SH-SY5Y (cell line): ENCODE measurements at regions not wholly inside any gene's neighbourhood (a gene's known extent, or its start where the extent isn't known, plus 50 kb on each side); places are given as distances from the start of the nearest gene placed in this dataset.

Source experiments
- GATA2 ChIP-seq: IDR thresholded peaks from 2 replicates; pipeline ENCODE4 v1.6.1; 2011; ENCODE audit warnings: mild to moderate bottlenecking, low read depth, low read length
- GATA3 ChIP-seq: IDR thresholded peaks from 2 replicates; pipeline ENCODE4 v1.6.1; 2011; ENCODE audit warnings: low read depth, mild to moderate bottlenecking, low read length, moderate library complexity

DNA sequence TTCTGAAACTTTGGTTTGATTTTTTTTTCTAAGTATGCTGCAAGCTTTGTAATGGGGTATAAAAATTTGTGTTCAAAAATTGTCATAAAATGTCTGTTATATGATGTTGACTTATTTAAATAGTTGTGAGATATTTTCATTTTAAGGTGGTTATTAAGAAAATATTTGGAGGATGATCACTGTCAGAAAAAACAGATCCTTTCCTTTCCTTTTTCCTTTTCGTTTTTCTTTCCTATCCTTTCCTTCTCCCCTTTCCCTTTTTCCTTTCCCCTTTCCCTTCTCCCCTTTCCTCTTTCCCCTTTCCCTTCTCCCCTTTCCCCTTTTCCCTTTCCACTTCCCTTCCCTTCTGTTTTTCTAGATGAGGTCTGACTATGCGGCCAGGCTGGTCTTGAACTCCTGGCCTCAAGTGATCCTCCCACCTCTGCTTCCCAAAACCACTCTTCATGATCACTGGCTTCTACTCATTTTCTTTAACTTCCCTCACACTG is 640.5 kb downstream of the PLCL1 start:
- TF ChIP-seq GATA2, result no peak
- TF ChIP-seq GATA3, result no peak

DNA sequence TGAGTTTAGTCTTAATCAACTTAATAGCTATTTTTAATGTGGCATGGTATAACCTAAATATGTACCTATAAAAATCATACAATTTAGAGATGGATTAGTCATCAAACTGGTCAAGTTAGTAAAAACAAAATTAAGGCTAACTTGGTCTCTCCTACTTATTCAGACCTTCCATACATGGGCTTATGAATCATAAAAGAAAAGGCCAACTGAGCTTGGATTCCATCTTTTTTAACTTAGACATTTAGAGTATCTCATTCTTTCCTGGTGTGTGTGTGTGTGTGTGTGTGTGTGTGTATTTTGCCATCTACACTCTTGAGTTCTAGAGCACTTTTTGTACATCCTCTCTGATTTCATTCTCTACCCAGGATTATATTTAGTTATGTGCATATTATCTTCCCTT is 637.5 kb downstream of the PLCL1 start:
- TF ChIP-seq GATA2 (no peak), GATA3 (no peak)

DNA sequence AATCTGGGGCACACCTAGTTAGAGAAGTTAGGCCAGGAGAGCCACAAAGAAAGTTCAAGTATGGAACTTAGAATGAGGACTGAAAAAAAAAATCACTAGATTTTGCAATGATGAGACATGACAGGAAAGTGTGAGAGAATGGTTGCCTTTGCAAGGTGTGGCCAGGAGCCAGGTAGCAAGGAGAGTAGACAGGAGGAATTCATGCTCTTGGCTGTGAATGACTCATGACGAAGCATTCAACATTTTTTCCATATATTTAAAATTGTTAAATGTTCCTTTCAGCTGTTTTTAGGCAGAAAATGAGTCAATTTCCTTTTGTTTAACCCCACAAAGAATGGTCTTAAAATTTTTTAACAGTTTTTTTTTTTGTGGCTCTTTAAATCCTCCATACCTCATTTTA is 636.9 kb downstream of the PLCL1 start:
- TF ChIP-seq GATA3 (no peak), GATA2 (no peak)

DNA sequence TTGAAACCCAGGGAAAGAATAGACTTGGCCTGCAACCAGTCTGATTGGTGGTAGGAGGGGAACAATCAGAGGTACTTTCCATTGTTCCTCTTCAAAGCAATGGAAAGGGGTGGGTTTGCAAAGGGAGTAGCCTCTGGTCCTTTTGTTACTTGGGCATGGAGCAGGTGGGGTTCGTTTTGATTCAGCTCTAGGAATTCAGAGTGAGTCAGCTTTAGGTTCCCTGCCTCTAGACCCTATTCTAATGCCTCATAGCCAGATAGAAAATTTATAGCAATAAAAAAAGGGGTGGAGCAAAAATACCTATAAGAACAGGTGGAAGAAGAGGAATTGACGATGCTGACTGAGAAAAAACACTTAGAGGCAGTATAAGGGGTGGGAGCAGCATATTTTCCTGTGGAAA is 636.4 kb downstream of the PLCL1 start:
- no peak for TF ChIP-seq GATA3
- TF ChIP-seq GATA2, result no peak

DNA sequence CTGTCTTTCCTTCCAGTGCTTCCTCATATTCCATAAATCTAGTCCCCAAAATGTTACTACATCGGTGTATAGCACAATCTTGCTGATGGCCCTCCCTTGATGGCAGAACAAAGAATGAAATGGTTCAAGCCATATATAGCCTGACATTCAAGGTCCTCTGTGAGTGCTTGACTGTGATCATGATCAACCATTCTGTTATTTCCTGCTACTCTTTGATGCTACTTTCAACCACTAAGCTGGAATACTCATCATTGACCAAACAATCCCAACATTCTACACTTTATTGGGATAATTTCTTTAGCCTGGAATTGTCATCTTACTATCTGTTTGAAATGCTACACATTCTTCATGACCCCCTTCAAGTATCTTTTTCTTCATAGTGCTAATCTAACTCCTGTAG is 633.9 kb downstream of the PLCL1 start:
- TF ChIP-seq GATA3, result no peak

DNA sequence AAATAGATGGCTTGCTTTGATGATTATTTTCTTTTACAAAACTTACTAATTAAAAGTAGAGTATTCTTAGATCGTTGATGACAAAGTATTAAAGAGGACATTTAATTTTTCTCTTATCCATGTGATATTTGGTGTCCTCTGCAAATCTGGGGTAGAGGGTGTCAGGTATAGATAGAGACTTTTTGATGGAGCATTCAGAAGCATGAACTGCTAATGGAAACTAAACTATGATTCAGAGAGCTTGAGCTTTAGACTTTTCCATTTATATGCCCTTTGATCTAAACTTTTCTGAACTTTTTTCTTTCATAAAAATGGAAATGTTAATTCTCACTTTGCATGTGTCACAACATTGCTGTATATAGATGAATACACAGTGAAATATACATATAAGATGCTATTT is 619.7 kb downstream of the PLCL1 start:
- TF ChIP-seq GATA2 (no peak), GATA3 (no peak)

DNA sequence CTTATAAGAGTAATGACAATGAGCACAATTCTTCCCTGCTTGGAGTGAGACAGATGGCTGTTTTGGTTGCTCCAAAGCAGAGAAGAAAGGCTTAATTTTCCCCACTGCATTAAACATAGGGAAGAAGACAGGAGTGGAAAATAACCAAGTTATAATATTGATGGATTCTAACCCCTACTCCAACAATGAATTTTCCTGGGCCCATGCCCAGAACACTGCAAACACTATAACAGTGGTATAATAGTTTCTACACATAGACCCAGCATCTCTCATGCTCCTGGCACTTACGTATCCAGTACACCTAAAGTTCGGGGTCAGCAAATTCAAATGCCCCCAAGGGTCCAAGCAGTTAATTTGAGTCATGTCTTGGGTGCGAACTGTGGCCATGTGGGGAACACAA is 613.4 kb downstream of the PLCL1 start:
- TF ChIP-seq GATA2 (no peak), GATA3 (no peak)

DNA sequence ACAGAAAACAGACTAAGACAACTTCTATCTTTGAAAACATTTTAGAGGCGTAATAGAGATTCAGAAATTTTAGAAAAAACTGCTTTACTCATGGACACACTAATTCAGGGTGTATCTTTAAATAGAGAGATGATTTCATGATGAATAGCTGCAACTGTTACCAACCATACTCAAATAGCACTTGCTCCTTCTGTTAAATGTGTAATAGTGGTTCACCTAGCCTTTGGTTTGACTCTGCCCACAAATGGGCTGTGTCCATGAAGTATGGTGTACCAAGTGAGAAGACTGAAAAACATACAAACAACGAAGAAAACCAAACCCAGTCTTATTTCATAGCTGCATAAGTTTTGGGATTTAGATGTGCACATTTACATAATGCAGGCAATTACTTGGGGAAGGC is 610.6 kb downstream of the PLCL1 start:
- TF ChIP-seq GATA2, result no peak
- no peak for TF ChIP-seq GATA3

DNA sequence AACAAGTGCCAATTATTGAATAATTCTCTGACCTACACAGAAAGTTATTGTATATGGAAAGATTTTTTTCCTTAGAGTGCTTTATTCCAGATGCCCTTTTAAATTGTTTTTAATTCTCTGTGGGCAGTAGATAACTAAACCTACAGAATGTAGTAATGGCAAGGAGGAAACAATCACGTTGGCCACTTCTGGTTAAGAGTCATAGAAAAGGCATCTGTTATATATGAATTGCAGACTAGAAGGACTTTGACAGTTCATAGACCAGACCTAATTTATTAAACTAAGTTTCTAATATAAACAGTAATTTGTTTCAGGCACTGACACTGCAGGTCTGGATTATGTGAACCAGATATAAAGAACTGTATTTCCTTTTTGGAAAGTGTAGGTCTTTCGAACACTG is 607.5 kb downstream of the PLCL1 start:
- TF ChIP-seq GATA2 (no peak), GATA3 (no peak)

DNA sequence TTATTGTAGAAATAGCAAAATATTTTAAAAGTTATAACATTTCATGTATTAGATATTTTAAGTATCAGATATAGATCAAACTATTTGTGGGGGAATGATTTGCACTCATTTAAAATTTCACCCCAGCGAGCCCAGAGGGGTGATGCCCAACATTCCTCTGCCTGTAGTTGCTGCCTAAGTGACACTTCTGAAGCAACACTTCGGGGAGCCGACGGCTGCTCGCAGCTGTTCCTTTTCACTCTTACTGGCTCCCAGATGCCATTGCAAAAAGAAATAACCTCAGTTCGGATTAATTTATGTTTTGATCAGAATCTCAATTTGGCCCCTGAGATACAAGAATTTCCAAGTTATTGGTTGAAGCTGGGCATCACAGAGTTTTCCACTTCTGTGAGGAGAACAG is 603.8 kb downstream of the PLCL1 start:
- TF ChIP-seq GATA2 (no peak), GATA3 (no peak)

DNA sequence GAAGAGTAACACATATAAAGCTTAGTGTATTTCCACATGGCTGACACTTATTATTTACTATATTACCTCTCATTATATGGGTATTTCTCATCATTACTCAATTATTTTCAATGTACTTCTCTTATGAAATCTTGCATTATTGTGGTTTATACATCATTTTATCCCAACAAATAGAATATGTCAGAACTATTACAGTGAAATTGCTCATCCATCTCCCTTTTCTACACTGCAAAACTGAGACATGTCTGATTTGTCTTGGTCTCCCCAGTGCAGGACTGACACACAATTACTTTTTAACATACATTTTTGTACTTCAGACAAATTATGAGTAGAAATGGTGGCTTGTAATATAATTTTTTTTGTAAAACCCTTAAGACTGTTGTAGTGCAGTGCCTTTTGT is 600.9 kb downstream of the PLCL1 start:
- TF ChIP-seq GATA2 (no peak), GATA3 (no peak)

DNA sequence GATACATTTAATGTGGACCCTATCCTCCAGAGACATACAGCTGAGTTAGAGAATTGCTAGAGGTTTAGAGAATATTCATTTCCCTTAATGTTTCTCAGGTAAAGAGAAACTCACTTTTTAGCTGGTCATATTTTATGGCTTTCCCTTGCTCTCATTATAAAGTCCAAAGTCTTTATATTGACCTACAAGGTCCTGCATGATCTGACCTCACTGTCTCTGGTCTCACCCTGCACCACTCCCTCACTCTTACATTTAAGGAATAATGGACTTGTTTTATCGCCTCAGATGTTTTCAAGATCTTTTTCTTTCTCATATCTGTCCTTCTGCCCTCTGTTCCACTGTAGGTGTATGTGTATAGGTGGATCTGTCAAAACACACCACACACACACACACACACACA is 597.3 kb downstream of the PLCL1 start:
- TF ChIP-seq GATA3 (no peak), GATA2 (no peak)

DNA sequence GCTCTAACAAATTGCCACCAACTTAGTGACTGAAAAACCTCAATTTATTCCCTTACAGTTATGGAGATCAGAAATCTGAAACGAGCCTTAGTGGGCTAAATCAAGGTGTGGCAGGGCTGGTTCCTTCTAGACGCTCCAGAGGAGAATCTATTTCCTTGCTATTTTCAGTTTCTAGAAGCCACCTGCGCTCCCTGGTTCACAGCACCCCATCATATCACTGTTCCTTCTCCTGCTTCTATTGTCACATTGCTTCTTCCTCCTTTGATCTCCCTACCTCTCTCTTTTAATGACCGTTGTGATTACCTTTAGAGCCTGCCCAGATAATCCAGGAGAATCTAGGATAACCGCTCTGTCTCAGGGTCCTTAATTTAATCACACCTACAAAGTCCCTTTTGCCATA is 596.6 kb downstream of the PLCL1 start:
- TF ChIP-seq GATA3 (no peak), GATA2 (no peak)

DNA sequence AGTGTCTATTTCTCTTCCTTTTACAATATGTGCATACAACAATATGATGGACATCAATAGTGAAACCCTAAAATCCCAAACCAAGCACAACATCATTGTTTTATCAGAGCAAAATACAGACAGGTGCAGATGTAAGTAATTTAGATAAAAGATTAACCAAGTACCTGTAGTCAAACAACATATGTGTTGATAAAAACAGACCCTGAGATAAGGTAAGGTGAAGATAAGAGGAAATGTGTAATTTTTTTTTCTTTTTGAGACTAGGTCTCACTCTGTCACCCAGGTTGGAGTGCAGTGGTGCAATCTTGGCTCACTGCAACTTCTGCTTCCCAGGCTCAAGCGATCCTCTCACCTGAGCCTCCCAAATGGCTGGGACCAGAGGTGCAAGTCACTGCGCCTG is 589.8 kb downstream of the PLCL1 start:
- TF ChIP-seq GATA3, result no peak
- no peak for TF ChIP-seq GATA2

DNA sequence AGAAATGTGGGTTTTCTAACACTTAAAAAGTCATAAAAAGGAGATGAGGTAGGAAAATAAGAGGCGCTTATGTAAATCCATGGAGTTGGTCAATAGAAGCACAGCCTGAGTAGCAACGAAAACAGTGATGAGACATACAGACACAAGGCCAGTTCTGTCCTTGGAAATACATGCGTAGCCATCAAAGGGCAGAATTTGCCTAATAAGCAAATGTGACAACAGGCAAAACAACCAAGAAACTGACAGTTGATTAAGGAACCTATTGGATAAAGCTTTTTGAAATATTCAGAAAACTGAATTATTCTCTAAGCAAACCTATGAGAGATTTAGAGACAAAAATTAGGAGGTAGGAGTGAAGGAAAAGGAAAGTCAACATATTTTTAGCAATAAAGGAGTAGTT is 586.3 kb downstream of the PLCL1 start:
- no peak for TF ChIP-seq GATA2
- no peak for TF ChIP-seq GATA3

DNA sequence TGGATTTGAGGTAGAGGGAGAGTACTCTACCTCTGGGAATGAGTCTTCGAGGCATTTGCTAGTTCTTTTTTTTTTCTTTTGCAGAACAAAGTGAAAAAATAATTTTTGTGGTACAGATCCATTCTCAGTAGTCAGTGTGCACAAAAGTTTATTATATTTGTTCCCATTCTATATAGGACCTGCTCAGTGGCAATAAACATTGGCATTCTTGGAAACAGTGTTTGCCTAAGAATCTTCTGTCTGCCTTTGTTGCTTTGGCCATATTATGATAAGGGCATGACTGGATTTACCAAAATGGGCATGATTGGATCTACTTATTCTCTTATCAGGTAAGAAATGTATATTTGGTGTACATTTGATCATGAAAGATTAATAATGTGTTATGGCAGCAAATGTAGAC is 583.3 kb downstream of the PLCL1 start:
- no peak for TF ChIP-seq GATA2
